K562 (cell line): ENCODE measurements at regions not wholly inside any gene's neighbourhood (a gene's known extent, or its start where the extent isn't known, plus 50 kb on each side); places are given as distances from the start of the nearest gene placed in this dataset.

Experiments
- ATAC-seq: fragments of 200-7000 bp; cut with Tn5 transposase; 3 replicates; pipeline ENCODE4 v1.9.1; 2020; ENCODE audit warnings: moderate library complexity
- BruUV-seq: library from RNA; stranded (reverse); fragments of 400-500 nt; replicated peaks from 2 replicates; lab custom pipeline; 2021; lab: Mats Ljungman, UMichigan
- CTCF ChIA-PET: fragments of 300-600 bp; formaldehyde crosslinking; extraction: SDS; loops from one replicate; lab custom pipeline; 2021; ENCODE audit warnings: low intra/inter-chr PET ratio; lab: Yijun Ruan, JAX
- POLR2A ChIA-PET: fragments of 300-600, 350-650 bp; sonication (Branson Sonifier 250); formaldehyde crosslinking; extraction: SDS; loops from one replicate; lab custom pipeline; 2021; ENCODE audit warnings: antibody characterized with exemption, inconsistent platforms; lab: Yijun Ruan, JAX
- DNase-seq, 4 experiments: peaks; one replicate each; pipeline versions ENCODE4 v3.0.0 to v3.0.0-alpha.2; 2011 to 2018; ENCODE audit warnings: low spot score in 3 of 4, mixed read lengths in 3 of 4; ENCODE audit errors: extremely low read depth in 1 of 4
- FAIRE-seq: peaks from 2 replicates; lab custom pipeline; 2011; peaks lifted over from hg19 to GRCh38; lab: Jason Lieb, UNC
- H2AFZ ChIP-seq: 2 replicates; pipeline ENCODE4 v1.6.0; 2011; ENCODE audit warnings: low read depth, low read length, control low read depth, inconsistent platforms
- H3K27ac ChIP-seq: fragments of 200-600 bp; 3 replicates; pipeline ENCODE4 v1.8.0; 2011; ENCODE audit warnings: low read depth, mild to moderate bottlenecking, control low read depth, inconsistent platforms, low read length, moderate library complexity, mixed read lengths; ENCODE audit errors: extremely low read depth
- H3K27me3 ChIP-seq, 2 experiments: fragments of 300-600 bp in 1 of 2; 2 replicates in 1 of 2; 3 replicates in 1 of 2; pipeline versions ENCODE4 v1.6.0 to v1.8.0; 2011; ENCODE audit warnings: inconsistent platforms in 2 of 2, low read length in 2 of 2, mild to moderate bottlenecking in 1 of 2, mixed read lengths in 1 of 2, moderate library complexity in 1 of 2; ENCODE audit not compliant: control insufficient read depth in 2 of 2, insufficient read depth in 2 of 2
- H3K36me3 ChIP-seq: fragments of 300-600 bp; 3 replicates; pipeline ENCODE4 v1.8.0; 2011; ENCODE audit warnings: mild to moderate bottlenecking, low read length, inconsistent platforms; ENCODE audit not compliant: control insufficient read depth, insufficient read depth
- H3K4me1 ChIP-seq, 2 experiments: fragments of 200-600 bp in 1 of 2; replicated peaks in 1 of 2; 2 replicates in 1 of 2; 3 replicates in 1 of 2; pipeline versions ENCODE4 v1.5.1 to v1.8.0; 2011; ENCODE audit warnings: inconsistent platforms in 2 of 2, low read length in 2 of 2, mild to moderate bottlenecking in 1 of 2, mixed read lengths in 1 of 2, moderate library complexity in 1 of 2; ENCODE audit not compliant: control insufficient read depth in 2 of 2, insufficient read depth in 2 of 2
- H3K4me2 ChIP-seq: 2 replicates; pipeline ENCODE4 v1.6.1; 2011; ENCODE audit warnings: low read length, control low read depth, inconsistent platforms, mixed read lengths; ENCODE audit not compliant: insufficient read depth
- H3K4me3 ChIP-seq: fragments of 200-600 bp; sonication (generic), shearing (Covaris generic); 2 replicates; pipeline ENCODE4 v1.5.1; 2016; ENCODE audit warnings: control low read depth, inconsistent platforms
- H3K79me2 ChIP-seq: fragments of 200-600 bp; 3 replicates; pipeline ENCODE4 v1.8.0; 2011; ENCODE audit warnings: low read length, inconsistent platforms; ENCODE audit not compliant: control insufficient read depth, insufficient read depth
- H3K9ac ChIP-seq, 2 experiments: 2 replicates each; pipeline versions ENCODE4 v1.6.0 to v1.6.1; 2011; ENCODE audit warnings: low read depth in 2 of 2, low read length in 2 of 2, control low read depth in 1 of 2, inconsistent platforms in 1 of 2, mild to moderate bottlenecking in 1 of 2, mixed read lengths in 1 of 2; ENCODE audit not compliant: insufficient read depth in 1 of 2
- H3K9me1 ChIP-seq: one replicate; pipeline ENCODE4 v1.6.0; 2011; ENCODE audit warnings: inconsistent platforms, mild to moderate bottlenecking, low read length, moderate library complexity; ENCODE audit not compliant: control insufficient read depth, insufficient read depth
- H3K9me3 ChIP-seq: replicated peaks from 2 replicates; pipeline ENCODE4 v1.5.1; 2011; ENCODE audit warnings: low read depth, low read length, inconsistent platforms; ENCODE audit not compliant: control insufficient read depth, insufficient read depth
- H4K20me1 ChIP-seq: replicated peaks from 2 replicates; pipeline ENCODE4 v1.6.1; 2011; ENCODE audit warnings: low read length, inconsistent platforms, mixed read lengths; ENCODE audit not compliant: control insufficient read depth, insufficient read depth
- CAMTA2 ChIP-seq: fragments of 250-450 bp; sonication (Bioruptor Pico); conservative IDR thresholded peaks from 2 replicates; pipeline ENCODE4 v1.5.1; 2022
- MEIS2 ChIP-seq: fragments of 450-650 bp; IDR thresholded peaks from 2 replicates; pipeline ENCODE4 v1.6.1; 2014; ENCODE audit warnings: mild to moderate bottlenecking; ENCODE audit not compliant: partially characterized antibody
- POLR3A ChIP-seq: IDR thresholded peaks from 2 replicates; pipeline ENCODE4 v1.6.1; 2011; ENCODE audit warnings: borderline replicate concordance, mild to moderate bottlenecking, moderate library complexity; ENCODE audit not compliant: insufficient read length, insufficient read depth; ENCODE audit errors: extremely low read depth
- RBM25 ChIP-seq: fragments of 200-400 bp; formaldehyde crosslinking; IDR thresholded peaks from 2 replicates; pipeline ENCODE4 v1.6.1; 2018; ENCODE audit warnings: low read length, low read depth, moderate library complexity; ENCODE audit not compliant: severe bottlenecking
- RFX1 ChIP-seq: fragments of 450-650 bp; IDR thresholded peaks from 2 replicates; pipeline ENCODE4 v1.6.1; 2016; ENCODE audit warnings: mild to moderate bottlenecking, moderate library complexity
- SAFB ChIP-seq: fragments of 200-400 bp; formaldehyde crosslinking; IDR thresholded peaks from 2 replicates; pipeline ENCODE4 v1.6.1; 2017; ENCODE audit warnings: low read depth, low read length, borderline replicate concordance
- SMARCA5 ChIP-seq: fragments of 450-650 bp; IDR thresholded peaks from 2 replicates; pipeline ENCODE4 v1.6.1; 2016
- SNAPC5 ChIP-seq: fragments of 250-450 bp; sonication (Bioruptor Pico); IDR thresholded peaks from 2 replicates; pipeline ENCODE4 v1.8.0; 2021; ENCODE audit warnings: moderate library complexity, mild to moderate bottlenecking, inconsistent platforms
- SREBF2 ChIP-seq: sonication (generic); formaldehyde crosslinking; IDR thresholded peaks from 2 replicates; pipeline ENCODE4 v1.4.0; 2020; ENCODE audit warnings: mild to moderate bottlenecking, missing genetic modification reagents
- ZNF79 ChIP-seq: fragments of 250-450 bp; sonication (Bioruptor Pico); IDR thresholded peaks from 2 replicates; pipeline ENCODE4 v1.4.0; 2020; ENCODE audit warnings: low read depth, mild to moderate bottlenecking, moderate library complexity
- WGBS: fragments of 100-300 bp; shearing (Covaris generic); methylation state at CpG from one replicate; pipeline ENCODE4 v1.1.6; 2016; ENCODE audit warnings: low coverage, mixed read lengths; ENCODE audit not compliant: insufficient coverage; ENCODE audit errors: missing lambda C conversion rate; 5-methylcytosine and 5-hydroxymethylcytosine counted together
- in situ Hi-C: fragments of 300-500 bp; cut with MboI; formaldehyde crosslinking; loops from 4 replicates; pipeline ENCODE4 v1.15.0; 2018; ENCODE audit warnings: inconsistent platforms, mixed read lengths
- intact Hi-C: fragments of 100-400 bp; cut with micrococcal nuclease; formaldehyde crosslinking; loops from 2 replicates; pipeline ENCODE4 v1.14.2; 2022
- TF ChIP-seq, protein P1 (sequence below), 2 experiments: fragments of 450-650 bp in 1 of 2; sonication (generic) in 1 of 2; formaldehyde crosslinking in 1 of 2; IDR thresholded peaks; 2 replicates each; pipeline versions ENCODE4 v1.7.1 to v1.9.0; 2016 to 2022; ENCODE audit warnings: inconsistent platforms in 1 of 2, mild to moderate bottlenecking in 1 of 2, missing genetic modification reagents in 1 of 2

DNA sequence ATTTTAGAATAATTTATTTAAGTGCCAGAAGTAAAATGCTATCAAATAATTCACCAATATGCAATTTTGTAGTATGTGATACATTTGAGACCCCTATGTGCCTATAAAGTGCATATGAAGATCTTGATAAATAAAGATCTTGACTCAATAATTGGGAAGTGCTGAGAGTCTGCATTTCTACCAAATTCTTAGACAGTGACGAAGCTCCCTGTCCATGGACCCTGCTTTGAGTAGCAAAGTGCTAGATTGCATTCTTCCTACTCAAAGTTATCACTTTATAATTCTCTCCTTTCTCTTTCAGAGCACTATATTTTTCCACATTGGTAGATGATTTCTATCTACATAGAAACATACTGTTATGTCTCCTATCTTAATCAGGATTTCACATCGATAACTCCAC, 1393.9 kb downstream of the ARAP2 start:
- POLR2A ChIA-PET: no interaction called here
- Histone ChIP-seq H3K4me2 (no peak overlapping the region), H3K9ac (no peak overlapping the region), H3K9me3 (no peaks in the 10 kb centered on the region), H4K20me1 (no peaks in the 10 kb centered on the region), H3K79me2 (no peaks in the 10 kb centered on the region), H3K9me1 (no peaks in the 10 kb centered on the region), H3K27me3 (no peaks in the 10 kb centered on the region), H3K4me3 (no peak overlapping the region), H2AFZ (no peak overlapping the region), H3K4me1 (no peaks in the 10 kb centered on the region), H3K36me3 (no peaks in the 10 kb centered on the region), H3K27ac (no peak overlapping the region)
- FAIRE-seq (no peak), ATAC-seq (no peak), DNase-seq (no peak)
- in situ Hi-C loops: no loop called here
- BruUV-seq: no TSS peak
- CTCF ChIA-PET: no interaction called here
- WGBS: 0% methylated on average over 2 of the region's 2 CpGs
- intact Hi-C loops: no loop called here
- TF ChIP-seq ZNF79 (CRISPR knock-in tag) (no peak), RFX1 (no peak), SNAPC5 (no peak), SAFB (no peak), SREBF2 (CRISPR knock-in tag) (no peak), SMARCA5 (no peak), MEIS2 (no peak), POLR3A (no peak), CAMTA2 (CRISPR knock-in tag) (no peak), RBM25 (no peak)
- TF ChIP-seq, protein P1, sequence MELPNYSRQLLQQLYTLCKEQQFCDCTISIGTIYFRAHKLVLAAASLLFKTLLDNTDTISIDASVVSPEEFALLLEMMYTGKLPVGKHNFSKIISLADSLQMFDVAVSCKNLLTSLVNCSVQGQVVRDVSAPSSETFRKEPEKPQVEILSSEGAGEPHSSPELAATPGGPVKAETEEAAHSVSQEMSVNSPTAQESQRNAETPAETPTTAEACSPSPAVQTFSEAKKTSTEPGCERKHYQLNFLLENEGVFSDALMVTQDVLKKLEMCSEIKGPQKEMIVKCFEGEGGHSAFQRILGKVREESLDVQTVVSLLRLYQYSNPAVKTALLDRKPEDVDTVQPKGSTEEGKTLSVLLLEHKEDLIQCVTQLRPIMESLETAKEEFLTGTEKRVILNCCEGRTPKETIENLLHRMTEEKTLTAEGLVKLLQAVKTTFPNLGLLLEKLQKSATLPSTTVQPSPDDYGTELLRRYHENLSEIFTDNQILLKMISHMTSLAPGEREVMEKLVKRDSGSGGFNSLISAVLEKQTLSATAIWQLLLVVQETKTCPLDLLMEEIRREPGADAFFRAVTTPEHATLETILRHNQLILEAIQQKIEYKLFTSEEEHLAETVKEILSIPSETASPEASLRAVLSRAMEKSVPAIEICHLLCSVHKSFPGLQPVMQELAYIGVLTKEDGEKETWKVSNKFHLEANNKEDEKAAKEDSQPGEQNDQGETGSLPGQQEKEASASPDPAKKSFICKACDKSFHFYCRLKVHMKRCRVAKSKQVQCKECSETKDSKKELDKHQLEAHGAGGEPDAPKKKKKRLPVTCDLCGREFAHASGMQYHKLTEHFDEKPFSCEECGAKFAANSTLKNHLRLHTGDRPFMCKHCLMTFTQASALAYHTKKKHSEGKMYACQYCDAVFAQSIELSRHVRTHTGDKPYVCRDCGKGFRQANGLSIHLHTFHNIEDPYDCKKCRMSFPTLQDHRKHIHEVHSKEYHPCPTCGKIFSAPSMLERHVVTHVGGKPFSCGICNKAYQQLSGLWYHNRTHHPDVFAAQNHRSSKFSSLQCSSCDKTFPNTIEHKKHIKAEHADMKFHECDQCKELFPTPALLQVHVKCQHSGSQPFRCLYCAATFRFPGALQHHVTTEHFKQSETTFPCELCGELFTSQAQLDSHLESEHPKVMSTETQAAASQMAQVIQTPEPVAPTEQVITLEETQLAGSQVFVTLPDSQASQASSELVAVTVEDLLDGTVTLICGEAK (IDR thresholded peaks at IDR 0.05): no peak
- TF ChIP-seq, protein P1 (CRISPR knock-in tag; IDR thresholded peaks at IDR 0.05): no peak
